GM18858 (cell line): ENCODE measurements at regions not wholly inside any gene's neighbourhood (a gene's known extent, or its start where the extent isn't known, plus 50 kb on each side); places are given as distances from the start of the nearest gene placed in this dataset.

Experiments
- ATAC-seq: cut with Tn5 transposase; IDR thresholded peaks from one replicate; pipeline ENCODE4 v1.9.1; 2021; ENCODE audit not compliant: unreplicated experiment

- ATAC-seq: no peak
These were observed 193.0 kb upstream of the SGK1 start for GRCh38 chr6:134510920-134511319.

GRCh38 chr6:134510142-134510541, 192.2 kb upstream of the SGK1 start:
- ATAC-seq: no peak

GRCh38 chr6:134508862-134509498, 191.1 kb upstream of the SGK1 start:
- ATAC-seq: no peak

- ATAC-seq: no peak
These were observed 188.2 kb upstream of the SGK1 start for GRCh38 chr6:134506162-134506561.

- no peak for ATAC-seq
These were observed 185.8 kb upstream of the SGK1 start for GRCh38 chr6:134503585-134504281.

- no peak for ATAC-seq
These were observed 185.0 kb upstream of the SGK1 start for GRCh38 chr6:134502614-134503549.

GRCh38 chr6:134495890-134496248, 178.0 kb upstream of the SGK1 start:
- ATAC-seq: no peak

GRCh38 chr6:134495203-134495889, 177.4 kb upstream of the SGK1 start:
- ATAC-seq: no peak

GRCh38 chr6:134493789-134494188, 175.9 kb upstream of the SGK1 start:
- ATAC-seq: no peak

- no peak for ATAC-seq
These were observed 173.6 kb upstream of the SGK1 start for GRCh38 chr6:134491477-134491876.

- ATAC-seq: no peak
These were observed 164.8 kb upstream of the SGK1 start for GRCh38 chr6:134482593-134483270.

- no peak for ATAC-seq
These were observed 164.1 kb upstream of the SGK1 start for GRCh38 chr6:134481966-134482365.

GRCh38 chr6:134480593-134480992, 162.7 kb upstream of the SGK1 start:
- ATAC-seq: no peak

GRCh38 chr6:134478764-134479399, 161.0 kb upstream of the SGK1 start:
- ATAC-seq: no peak

GRCh38 chr6:134477991-134478635, 160.2 kb upstream of the SGK1 start:
- ATAC-seq: no peak

GRCh38 chr6:134474955-134475354, 157.0 kb upstream of the SGK1 start:
- ATAC-seq: no peak

- ATAC-seq: no peak
These were observed 154.7 kb upstream of the SGK1 start for GRCh38 chr6:134472661-134473060.

GRCh38 chr6:134472046-134472445, 154.1 kb upstream of the SGK1 start:
- ATAC-seq: no peak

GRCh38 chr6:134470457-134470975, 152.6 kb upstream of the SGK1 start:
- no peak for ATAC-seq
